Nucleus accumbens (tissue), 56 donors: ENCODE measurements at regions not wholly inside any gene's neighbourhood (a gene's known extent, or its start where the extent isn't known, plus 50 kb on each side); places are given as distances from the start of the nearest gene placed in this dataset.

Source experiments
- DNase-seq, 56 donors: peaks; one replicate each; lab custom pipeline; 2025; lab: John Stamatoyannopoulos, UW

- peak in 6 of 56 donors; percentile 18 to 51 (median 26) for DNase-seq
These were observed 136.8 kb downstream of the OLIG3 start for GRCh38 chr6:137357263-137357947.

GRCh38 chr6:137353842-137354397 is 134.7 kb upstream of the IFNGR1 start:
- no peak for DNase-seq

- DNase-seq, result no peak
These were observed 134.2 kb upstream of the IFNGR1 start for GRCh38 chr6:137353346-137353745.

GRCh38 chr6:137352859-137353258 is 133.7 kb upstream of the IFNGR1 start:
- no peak for DNase-seq

- no peak for DNase-seq
These were observed 132.7 kb upstream of the IFNGR1 start for GRCh38 chr6:137351890-137352289.

- DNase-seq, result no peak
These were observed 131.7 kb upstream of the IFNGR1 start for GRCh38 chr6:137350857-137351256.

GRCh38 chr6:137349856-137350830 is 131.0 kb upstream of the IFNGR1 start:
- DNase-seq, result peak in 31 of 56 donors; percentile 14 to 84 (median 53)

- no peak for DNase-seq
These were observed 129.6 kb upstream of the IFNGR1 start for GRCh38 chr6:137348777-137349176.

- no peak for DNase-seq
These were observed 124.1 kb upstream of the IFNGR1 start for GRCh38 chr6:137343241-137343640.

GRCh38 chr6:137342607-137343190 is 123.5 kb upstream of the IFNGR1 start:
- DNase-seq, result peak in 26 of 56 donors; percentile 6 to 60 (median 30)

GRCh38 chr6:137341681-137342195 is 122.6 kb upstream of the IFNGR1 start:
- peak in 50 of 56 donors; percentile 22 to 89 (median 67) for DNase-seq

GRCh38 chr6:137339929-137340559 is 120.9 kb upstream of the IFNGR1 start:
- no peak for DNase-seq

GRCh38 chr6:137334884-137335283 is 115.7 kb upstream of the IFNGR1 start:
- no peak for DNase-seq

- DNase-seq, result no peak
These were observed 114.9 kb upstream of the IFNGR1 start for GRCh38 chr6:137334094-137334493.

GRCh38 chr6:137332637-137333280 is 113.6 kb upstream of the IFNGR1 start:
- DNase-seq, result no peak

- DNase-seq, result no peak
These were observed 104.7 kb upstream of the IFNGR1 start for GRCh38 chr6:137323860-137324259.

GRCh38 chr6:137320271-137320670 is 101.1 kb upstream of the IFNGR1 start:
- DNase-seq, result no peak

- no peak for DNase-seq
These were observed 97.4 kb upstream of the IFNGR1 start for GRCh38 chr6:137316626-137317025.

- DNase-seq, result no peak
These were observed 95.9 kb upstream of the IFNGR1 start for GRCh38 chr6:137315081-137315480.
